ENCODE measurements at regions not wholly inside any gene's neighbourhood (a gene's known extent, or its start where the extent isn't known, plus 50 kb on each side); places are given as distances from the start of the nearest gene placed in this dataset.

DNA sequence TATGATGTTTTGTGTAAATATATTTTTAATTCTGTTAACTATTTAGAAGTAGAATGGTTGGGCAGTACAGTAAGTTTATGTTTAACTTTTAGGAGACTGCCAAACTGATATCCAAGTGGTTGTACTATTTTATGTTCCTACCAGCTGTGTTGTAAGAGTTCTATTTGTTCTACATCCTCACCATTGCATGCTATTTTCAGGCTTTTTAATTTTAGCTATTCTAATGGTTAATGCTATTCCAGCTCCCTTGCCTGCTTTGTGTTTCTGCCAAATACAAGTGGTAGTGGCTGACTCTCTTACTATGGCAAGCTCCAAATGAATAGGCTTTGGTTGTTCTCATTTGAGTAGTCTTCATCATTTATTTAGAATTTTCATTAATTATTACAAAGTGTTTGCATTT is 476.4 kb downstream of the KIF4B start:
- TF ChIP-seq, protein P1, sequence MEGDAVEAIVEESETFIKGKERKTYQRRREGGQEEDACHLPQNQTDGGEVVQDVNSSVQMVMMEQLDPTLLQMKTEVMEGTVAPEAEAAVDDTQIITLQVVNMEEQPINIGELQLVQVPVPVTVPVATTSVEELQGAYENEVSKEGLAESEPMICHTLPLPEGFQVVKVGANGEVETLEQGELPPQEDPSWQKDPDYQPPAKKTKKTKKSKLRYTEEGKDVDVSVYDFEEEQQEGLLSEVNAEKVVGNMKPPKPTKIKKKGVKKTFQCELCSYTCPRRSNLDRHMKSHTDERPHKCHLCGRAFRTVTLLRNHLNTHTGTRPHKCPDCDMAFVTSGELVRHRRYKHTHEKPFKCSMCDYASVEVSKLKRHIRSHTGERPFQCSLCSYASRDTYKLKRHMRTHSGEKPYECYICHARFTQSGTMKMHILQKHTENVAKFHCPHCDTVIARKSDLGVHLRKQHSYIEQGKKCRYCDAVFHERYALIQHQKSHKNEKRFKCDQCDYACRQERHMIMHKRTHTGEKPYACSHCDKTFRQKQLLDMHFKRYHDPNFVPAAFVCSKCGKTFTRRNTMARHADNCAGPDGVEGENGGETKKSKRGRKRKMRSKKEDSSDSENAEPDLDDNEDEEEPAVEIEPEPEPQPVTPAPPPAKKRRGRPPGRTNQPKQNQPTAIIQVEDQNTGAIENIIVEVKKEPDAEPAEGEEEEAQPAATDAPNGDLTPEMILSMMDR (conservative IDR thresholded peaks at IDR 0.05 in 1 of 2, IDR thresholded peaks at IDR 0.05 in 1 of 2; ENCODE audit: extremely low read depth in 1 of 2, insufficient read depth in 1 of 2, low read depth in 1 of 2, low read length in 2 of 2) = no peak
- TF ChIP-seq EZH2 (IDR thresholded peaks at IDR 0.05; ENCODE audit: borderline replicate concordance, low read length) = no peak
